ENCODE measurements at regions not wholly inside any gene's neighbourhood (a gene's known extent, or its start where the extent isn't known, plus 50 kb on each side); places are given as distances from the start of the nearest gene placed in this dataset.

DNA sequence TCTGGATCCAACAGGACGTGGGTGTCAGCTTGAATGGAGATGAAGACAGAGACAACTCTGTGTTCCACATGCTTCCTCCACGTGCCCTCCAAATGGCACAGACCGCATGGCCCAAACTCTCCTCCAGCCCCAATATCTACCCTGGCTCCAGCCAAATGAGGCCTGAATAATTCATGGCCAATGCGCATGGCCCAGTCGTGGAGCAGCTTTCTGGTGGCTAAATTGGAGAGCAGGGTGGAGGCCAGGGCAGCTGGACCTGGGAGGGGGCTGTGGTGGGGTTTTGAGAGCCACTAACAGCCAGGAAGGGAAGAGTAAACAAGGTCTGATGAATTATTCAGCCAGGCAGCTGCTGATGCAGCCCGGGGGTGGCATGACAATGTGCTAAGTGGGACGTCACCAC, 96.7 kb upstream of the TMEM132E start:
- TF ChIP-seq EZH2 (IDR thresholded peaks at IDR 0.05; ENCODE audit: insufficient read depth, low read length) = no peak
- TF ChIP-seq, protein P1, sequence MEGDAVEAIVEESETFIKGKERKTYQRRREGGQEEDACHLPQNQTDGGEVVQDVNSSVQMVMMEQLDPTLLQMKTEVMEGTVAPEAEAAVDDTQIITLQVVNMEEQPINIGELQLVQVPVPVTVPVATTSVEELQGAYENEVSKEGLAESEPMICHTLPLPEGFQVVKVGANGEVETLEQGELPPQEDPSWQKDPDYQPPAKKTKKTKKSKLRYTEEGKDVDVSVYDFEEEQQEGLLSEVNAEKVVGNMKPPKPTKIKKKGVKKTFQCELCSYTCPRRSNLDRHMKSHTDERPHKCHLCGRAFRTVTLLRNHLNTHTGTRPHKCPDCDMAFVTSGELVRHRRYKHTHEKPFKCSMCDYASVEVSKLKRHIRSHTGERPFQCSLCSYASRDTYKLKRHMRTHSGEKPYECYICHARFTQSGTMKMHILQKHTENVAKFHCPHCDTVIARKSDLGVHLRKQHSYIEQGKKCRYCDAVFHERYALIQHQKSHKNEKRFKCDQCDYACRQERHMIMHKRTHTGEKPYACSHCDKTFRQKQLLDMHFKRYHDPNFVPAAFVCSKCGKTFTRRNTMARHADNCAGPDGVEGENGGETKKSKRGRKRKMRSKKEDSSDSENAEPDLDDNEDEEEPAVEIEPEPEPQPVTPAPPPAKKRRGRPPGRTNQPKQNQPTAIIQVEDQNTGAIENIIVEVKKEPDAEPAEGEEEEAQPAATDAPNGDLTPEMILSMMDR (IDR thresholded peaks at IDR 0.05; ENCODE audit: insufficient read depth, low read depth, low read length) = no peak
